ENCODE measurements at regions not wholly inside any gene's neighbourhood (a gene's known extent, or its start where the extent isn't known, plus 50 kb on each side); places are given as distances from the start of the nearest gene placed in this dataset.

DNA sequence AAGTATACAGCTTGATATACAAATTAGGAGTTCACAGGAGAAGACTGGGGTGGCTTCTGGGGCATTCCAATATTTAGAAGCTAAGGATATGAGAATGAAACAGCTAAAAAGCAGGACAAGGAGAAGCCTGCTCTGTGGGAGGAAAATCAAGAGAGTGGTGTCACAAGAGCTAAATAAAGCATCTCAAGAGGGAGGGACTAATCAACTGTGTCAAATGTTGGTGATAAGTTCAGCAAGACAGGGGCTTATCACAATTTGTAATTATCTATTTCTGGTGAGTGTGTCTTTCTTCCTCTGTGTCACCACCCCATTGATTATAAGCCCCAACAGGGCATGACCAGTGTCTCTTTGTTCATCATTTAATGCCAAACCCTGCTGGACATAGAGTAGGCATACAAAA lies 295.8 kb upstream of the DUSP10 start:
- TF ChIP-seq, protein P1, sequence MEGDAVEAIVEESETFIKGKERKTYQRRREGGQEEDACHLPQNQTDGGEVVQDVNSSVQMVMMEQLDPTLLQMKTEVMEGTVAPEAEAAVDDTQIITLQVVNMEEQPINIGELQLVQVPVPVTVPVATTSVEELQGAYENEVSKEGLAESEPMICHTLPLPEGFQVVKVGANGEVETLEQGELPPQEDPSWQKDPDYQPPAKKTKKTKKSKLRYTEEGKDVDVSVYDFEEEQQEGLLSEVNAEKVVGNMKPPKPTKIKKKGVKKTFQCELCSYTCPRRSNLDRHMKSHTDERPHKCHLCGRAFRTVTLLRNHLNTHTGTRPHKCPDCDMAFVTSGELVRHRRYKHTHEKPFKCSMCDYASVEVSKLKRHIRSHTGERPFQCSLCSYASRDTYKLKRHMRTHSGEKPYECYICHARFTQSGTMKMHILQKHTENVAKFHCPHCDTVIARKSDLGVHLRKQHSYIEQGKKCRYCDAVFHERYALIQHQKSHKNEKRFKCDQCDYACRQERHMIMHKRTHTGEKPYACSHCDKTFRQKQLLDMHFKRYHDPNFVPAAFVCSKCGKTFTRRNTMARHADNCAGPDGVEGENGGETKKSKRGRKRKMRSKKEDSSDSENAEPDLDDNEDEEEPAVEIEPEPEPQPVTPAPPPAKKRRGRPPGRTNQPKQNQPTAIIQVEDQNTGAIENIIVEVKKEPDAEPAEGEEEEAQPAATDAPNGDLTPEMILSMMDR (IDR thresholded peaks at IDR 0.05; ENCODE audit: insufficient read depth, low read depth, low read length): no peak
- TF ChIP-seq EZH2 (IDR thresholded peaks at IDR 0.05; ENCODE audit: insufficient read depth, low read length): no peak
